NT2/D1 (cell line): ENCODE measurements at regions not wholly inside any gene's neighbourhood (a gene's known extent, or its start where the extent isn't known, plus 50 kb on each side); places are given as distances from the start of the nearest gene placed in this dataset.

Experiments used
- DNase-seq: peaks from one replicate; pipeline ENCODE4 v3.0.0-alpha.2; 2011; ENCODE audit warnings: low read depth, low spot score
- H3K27me3 ChIP-seq: 2 replicates; pipeline ENCODE4 v1.6.0; 2011; ENCODE audit warnings: mild to moderate bottlenecking; ENCODE audit not compliant: insufficient read length, insufficient read depth
- H3K36me3 ChIP-seq: 2 replicates; pipeline ENCODE4 v1.6.1; 2011; ENCODE audit warnings: mild to moderate bottlenecking, low read length, mixed read lengths; ENCODE audit not compliant: insufficient read depth, insufficient read length
- H3K4me1 ChIP-seq: 2 replicates; pipeline ENCODE4 v1.5.1; 2011; ENCODE audit not compliant: insufficient read depth, insufficient read length
- H3K4me3 ChIP-seq: 2 replicates; pipeline ENCODE4 v1.5.1; 2011; ENCODE audit warnings: low read depth; ENCODE audit not compliant: insufficient read length
- H3K9ac ChIP-seq: 2 replicates; pipeline ENCODE4 v1.6.0; 2011; ENCODE audit warnings: low read depth; ENCODE audit not compliant: insufficient read length
- H3K9me3 ChIP-seq: 2 replicates; pipeline ENCODE4 v1.5.1; 2011; ENCODE audit warnings: mild to moderate bottlenecking, low read length; ENCODE audit not compliant: insufficient read depth
- SUZ12 ChIP-seq: IDR thresholded peaks from 2 replicates; pipeline ENCODE4 v1.6.1; 2011; ENCODE audit not compliant: insufficient read length, insufficient read depth; ENCODE audit errors: extremely low read depth
- YY1 ChIP-seq: IDR thresholded peaks from 2 replicates; pipeline ENCODE4 v1.6.1; 2011; ENCODE audit not compliant: insufficient read length, insufficient read depth
- ZNF274 ChIP-seq: IDR thresholded peaks from 2 replicates; pipeline ENCODE4 v1.6.1; 2011; ENCODE audit warnings: mild to moderate bottlenecking, low read depth, low read length

- Histone ChIP-seq H3K4me3 (no peak overlapping the region), H3K36me3 (no peaks in the 10 kb centered on the region), H3K4me1 (no peaks in the 10 kb centered on the region), H3K27me3 (no peaks in the 10 kb centered on the region), H3K9ac (no peak overlapping the region), H3K9me3 (peaks cover 11% of the 10 kb centered on the region; the same call in 1 of the 2 replicates)
- TF ChIP-seq SUZ12 (no peak), ZNF274 (no peak), YY1 (no peak)
- no peak for DNase-seq
These were observed 280.4 kb downstream of the GLRX3 start for GRCh38 chr10:130416334-130417150.

DNA sequence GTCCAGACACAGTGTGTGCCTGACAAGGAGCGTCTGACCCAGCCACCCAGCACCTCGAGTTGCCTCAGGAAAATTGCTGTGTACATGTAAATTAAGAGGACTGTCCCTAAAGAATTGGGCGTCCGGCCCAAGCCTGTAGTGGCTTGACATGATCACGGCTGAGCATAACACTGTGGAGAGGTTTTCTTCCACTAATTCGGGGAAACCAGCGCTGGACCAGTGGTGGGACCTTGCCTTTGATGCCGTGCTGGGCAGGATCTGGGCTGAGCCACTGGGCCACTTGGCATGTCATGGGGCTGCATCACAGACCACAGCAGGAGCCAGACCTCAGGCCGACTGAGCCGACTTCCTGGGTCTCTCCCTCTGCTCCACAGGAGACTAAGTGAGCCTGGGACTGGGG lies 282.5 kb downstream of the GLRX3 start:
- Histone ChIP-seq H3K36me3 (no peaks in the 10 kb centered on the region), H3K4me3 (no peak overlapping the region), H3K27me3 (no peaks in the 10 kb centered on the region), H3K9me3 (peaks cover 11% of the 10 kb centered on the region; the same call in 1 of the 2 replicates), H3K9ac (no peak overlapping the region), H3K4me1 (no peaks in the 10 kb centered on the region)
- TF ChIP-seq YY1 (no peak), ZNF274 (no peak), SUZ12 (no peak)
- no peak for DNase-seq

DNA sequence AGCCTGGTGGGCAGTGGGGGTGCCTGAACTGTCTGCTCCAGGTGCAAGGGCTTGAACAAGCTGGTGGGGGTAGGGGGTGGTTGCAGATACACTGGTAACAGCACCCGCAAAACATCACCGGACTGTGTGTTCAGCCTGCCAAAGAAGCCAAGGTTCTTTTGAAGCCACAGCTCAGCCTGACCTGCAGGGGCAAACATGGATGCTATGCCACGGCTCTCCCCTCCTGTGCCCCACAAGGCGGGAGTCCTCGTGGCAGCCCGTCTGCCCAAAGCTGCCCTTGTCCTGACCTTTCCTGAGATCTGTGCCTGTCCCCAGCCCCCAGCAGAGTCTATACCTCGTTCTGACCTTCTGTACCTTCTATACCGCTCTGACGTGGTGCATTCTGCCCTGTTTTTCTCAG lies 285.7 kb downstream of the GLRX3 start:
- H3K9ac ChIP-seq: no peak overlapping the region
- DNase-seq: no peak

DNA sequence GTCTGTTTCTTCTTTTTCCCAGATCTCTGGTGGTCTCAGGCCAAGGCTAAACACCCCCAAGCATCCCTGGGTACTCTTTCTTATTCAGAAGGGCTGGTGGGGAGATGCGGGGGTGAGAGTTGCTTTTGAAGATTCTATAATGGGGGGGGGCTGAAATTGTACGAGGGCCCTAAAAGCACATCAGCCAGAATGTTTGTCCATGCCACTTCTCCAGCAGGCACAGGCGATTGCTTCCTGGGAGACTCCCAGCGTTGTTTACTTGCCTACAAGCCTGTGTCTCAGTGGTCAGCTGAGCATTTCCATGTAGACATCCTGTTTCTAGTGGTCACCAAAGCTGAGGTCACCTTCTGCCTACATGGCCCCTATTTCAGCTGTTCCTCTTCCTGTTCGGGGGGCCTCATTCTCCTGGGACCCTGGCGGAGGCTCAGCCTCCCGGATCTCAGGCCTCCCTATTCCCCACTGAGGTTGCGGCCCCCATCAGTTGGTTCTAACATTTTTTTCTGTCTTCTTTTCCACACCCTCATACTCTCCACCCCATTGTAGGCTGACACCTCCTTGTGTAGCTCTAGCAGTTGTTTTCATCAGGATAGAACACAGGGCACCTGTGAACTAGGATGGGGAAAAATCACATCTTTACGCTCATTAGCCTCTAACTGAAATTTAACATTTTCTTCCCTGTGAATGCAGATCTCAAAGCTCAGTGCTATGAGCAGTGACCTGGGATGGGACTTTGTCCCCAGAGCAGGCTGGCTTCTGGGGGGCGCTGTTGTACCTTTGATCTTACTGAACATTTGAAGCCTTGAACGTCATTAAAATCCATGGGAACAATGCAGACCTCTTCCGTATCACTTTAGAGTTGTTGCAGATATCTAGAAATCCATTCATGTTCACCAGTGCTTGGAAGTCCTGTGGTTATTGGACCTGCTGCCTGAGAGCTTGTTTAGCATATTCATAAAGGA lies 286.5 kb downstream of the GLRX3 start:
- TF ChIP-seq SUZ12 (no peak), ZNF274 (no peak)
- H3K9me3 ChIP-seq: no peaks in the 10 kb centered on the region

More for the DNA sequence above, 285.7 kb downstream of the GLRX3 start:
- Histone ChIP-seq H3K27me3 (no peaks in the 10 kb centered on the region), H3K4me1 (no peaks in the 10 kb centered on the region), H3K4me3 (no peak overlapping the region), H3K9me3 (peaks cover 4% of the 10 kb centered on the region; the same call in 1 of the 2 replicates), H3K36me3 (no peaks in the 10 kb centered on the region)
- TF ChIP-seq YY1 (no peak), ZNF274 (no peak), SUZ12 (no peak)

GRCh38 chr10:130423455-130424305 lies 287.5 kb downstream of the GLRX3 start:
- DNase-seq: no peak
- Histone ChIP-seq H3K4me3 (no peak overlapping the region), H3K36me3 (no peaks in the 10 kb centered on the region), H3K9me3 (no peaks in the 10 kb centered on the region), H3K4me1 (no peaks in the 10 kb centered on the region), H3K27me3 (no peaks in the 10 kb centered on the region), H3K9ac (no peak overlapping the region)
- no peak for TF ChIP-seq ZNF274

More for the DNA sequence above, 286.5 kb downstream of the GLRX3 start:
- DNase-seq: no peak
- H3K4me1 ChIP-seq: no peaks in the 10 kb centered on the region
- no peak overlapping the region for H3K4me3 ChIP-seq
- H3K27me3 ChIP-seq: no peaks in the 10 kb centered on the region
- no peaks in the 10 kb centered on the region for H3K36me3 ChIP-seq
- H3K9ac ChIP-seq: no peak overlapping the region

DNA sequence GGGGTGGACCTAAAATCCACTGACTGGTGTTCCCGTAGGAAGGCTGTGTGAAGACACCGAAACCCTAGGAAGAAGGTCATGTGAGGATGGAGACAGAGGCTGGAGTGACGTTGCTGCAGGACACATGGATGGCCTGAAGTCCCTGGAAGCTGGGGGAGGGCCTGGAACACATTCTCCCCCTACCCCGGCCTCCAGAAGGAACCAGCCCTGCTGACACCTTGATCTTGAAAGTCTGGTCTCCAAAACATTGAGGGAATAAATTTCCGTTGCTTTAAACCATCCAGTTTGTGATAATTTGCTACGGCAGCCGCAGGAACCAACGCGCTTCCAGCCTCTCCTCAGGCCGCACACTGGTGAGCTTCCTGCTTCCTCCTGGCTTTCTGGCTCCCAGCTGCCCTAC lies 288.2 kb downstream of the GLRX3 start:
- H3K9me3 ChIP-seq: no peaks in the 10 kb centered on the region
- no peaks in the 10 kb centered on the region for H3K27me3 ChIP-seq
- no peak overlapping the region for H3K9ac ChIP-seq
- no peak for DNase-seq
- H3K36me3 ChIP-seq: no peaks in the 10 kb centered on the region
- H3K4me1 ChIP-seq: no peaks in the 10 kb centered on the region
- no peak overlapping the region for H3K4me3 ChIP-seq
- TF ChIP-seq SUZ12: no peak
- no peak for TF ChIP-seq YY1
- TF ChIP-seq ZNF274: no peak
